ENCODE measurements at regions not wholly inside any gene's neighbourhood (a gene's known extent, or its start where the extent isn't known, plus 50 kb on each side); places are given as distances from the start of the nearest gene placed in this dataset.

DNA sequence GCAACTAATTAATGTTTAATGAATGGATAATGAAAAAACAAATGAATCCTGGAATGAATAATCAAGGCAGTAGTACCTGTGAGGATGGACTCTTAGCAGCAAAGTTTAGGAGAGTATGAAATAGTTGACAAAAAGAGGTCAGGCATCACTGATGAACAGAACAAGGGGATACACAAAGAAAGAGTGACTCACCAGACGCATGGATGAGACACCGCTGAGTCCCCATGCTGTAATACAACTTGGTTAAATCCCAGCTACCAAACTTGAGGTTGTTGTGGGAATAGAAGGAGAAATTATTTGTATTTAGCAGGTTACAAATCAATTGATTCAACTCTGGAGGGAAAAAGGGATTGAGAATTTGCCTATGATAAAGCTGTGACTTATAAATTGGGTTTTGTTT lies 976.9 kb upstream of the TENM4 start:
- DNase-seq (ENCODE audit: extremely low read depth in 1 of 2, low read depth in 1 of 2), result no peak

DNA sequence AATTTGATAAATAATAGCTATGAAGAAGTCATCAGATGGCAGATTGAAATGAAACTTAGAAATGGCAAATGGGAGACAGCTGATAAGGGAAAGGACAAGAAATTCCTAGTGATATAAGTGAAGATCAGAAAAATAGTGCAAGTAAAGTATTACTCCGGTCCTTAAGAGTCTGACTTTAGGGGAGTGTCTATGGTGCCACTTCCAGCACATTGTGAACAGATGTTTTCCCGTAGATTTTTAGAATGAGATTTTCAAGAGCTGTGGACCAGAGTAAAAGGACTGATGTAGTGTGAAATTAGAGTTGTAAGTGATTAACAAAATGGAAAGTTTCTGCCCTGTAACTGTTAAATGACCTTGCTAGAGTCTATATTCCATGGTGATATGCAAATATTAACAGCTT lies 974.8 kb upstream of the TENM4 start:
- DNase-seq (ENCODE audit: extremely low read depth in 1 of 2, low read depth in 1 of 2), result no peak

DNA sequence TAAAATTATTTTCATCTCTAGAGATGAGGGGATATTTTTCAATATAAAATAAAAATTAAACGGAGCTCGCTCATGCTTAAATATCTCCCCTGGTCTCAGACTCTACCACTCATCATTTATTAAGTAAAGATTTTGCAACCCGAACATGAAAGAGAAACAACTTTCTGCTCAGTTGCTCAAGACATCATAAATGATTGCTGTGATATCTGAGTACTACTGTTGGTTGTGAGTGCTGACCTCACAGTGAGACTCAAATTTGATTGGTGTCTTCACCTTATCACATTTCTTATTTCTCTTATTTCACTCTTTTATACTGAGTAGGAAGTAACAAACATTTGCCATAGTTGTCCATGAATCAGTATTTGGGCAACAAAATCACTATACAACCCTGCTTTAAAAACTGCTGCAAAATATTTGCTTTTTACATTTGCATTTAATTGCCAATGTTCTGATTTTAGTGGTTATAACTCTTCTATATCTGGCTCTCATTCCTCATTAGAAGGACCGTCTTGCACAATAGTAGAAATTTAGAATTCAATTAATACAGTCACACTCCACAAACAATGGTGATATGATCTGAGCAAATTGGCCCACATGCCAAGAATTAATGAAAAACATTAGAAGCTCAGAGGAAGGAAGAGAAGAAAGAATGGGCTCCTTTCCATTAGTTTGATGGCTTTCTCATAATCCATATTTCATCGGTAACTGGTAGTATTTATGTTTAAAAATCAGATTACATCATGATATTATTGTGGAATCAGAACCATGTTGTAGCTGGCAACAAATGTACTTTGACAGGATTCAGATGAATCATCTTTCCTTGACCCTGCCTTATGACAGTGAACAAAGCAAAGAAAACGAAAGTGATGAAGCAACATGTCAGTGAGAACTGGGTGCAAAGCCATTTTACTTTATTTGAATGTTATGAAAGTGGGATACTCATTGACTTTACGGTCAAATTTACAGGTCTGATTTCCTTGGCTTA lies 973.6 kb upstream of the TENM4 start:
- no peak for DNase-seq (ENCODE audit: extremely low read depth in 1 of 2, low read depth in 1 of 2)

DNA sequence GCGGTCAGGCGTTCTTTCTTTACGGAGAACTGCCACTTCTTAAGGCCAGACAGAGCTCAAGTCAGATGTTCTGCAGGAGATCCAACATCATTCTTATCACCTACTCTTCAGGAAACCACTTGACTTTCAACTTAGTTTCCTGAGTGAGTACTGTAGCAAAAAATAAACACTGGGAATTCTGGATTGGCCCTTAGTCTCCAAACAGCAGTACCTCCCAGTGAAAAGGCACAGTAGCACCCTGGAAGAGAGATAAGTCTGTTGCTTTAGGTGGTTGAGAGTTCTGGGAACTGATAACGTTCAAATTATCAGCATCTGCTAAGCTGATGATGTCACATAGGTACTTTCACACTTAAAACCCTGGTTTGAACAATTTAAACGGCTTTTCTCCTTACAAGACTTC lies 971.8 kb upstream of the TENM4 start:
- no peak for DNase-seq (ENCODE audit: extremely low read depth in 1 of 2, low read depth in 1 of 2)

DNA sequence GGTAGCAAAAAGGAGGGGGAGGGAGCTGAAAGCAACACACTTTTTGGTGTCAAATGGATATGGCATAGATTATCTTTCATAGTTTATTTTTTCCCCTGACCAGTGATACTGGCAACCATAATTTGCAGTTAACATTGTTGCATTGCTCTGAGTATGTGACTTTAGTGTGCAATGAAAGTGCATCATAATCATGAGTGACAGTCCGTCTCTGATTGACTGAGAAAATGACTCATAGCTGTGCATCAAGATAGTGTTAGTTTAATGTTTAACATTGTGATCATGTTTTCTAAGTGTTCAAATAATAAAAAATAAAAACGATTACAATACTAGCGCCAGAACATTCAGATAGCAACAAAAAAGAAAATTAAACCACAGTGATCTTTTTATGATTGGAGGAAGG lies 952.4 kb upstream of the TENM4 start:
- DNase-seq (ENCODE audit: extremely low read depth in 1 of 2, low read depth in 1 of 2), result no peak

DNA sequence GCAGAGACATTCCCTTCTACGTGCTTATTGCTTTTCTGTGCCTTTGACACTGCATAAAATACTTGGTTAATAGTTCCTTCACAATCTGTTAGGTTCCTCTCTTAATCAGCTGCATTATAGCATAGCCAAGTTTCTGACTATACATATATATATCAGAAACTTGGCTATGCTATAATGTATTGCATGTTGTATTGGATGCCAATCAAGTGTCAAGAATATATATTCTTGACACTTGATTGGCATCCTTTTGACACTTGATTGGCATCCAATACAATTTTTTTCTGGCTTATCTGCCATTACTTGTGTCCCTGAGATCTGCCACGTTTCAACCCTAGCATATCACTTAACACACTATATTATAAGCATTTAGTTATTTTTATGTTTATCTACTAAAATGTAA lies 949.7 kb upstream of the TENM4 start:
- no peak for DNase-seq (ENCODE audit: extremely low read depth in 1 of 2, low read depth in 1 of 2)

DNA sequence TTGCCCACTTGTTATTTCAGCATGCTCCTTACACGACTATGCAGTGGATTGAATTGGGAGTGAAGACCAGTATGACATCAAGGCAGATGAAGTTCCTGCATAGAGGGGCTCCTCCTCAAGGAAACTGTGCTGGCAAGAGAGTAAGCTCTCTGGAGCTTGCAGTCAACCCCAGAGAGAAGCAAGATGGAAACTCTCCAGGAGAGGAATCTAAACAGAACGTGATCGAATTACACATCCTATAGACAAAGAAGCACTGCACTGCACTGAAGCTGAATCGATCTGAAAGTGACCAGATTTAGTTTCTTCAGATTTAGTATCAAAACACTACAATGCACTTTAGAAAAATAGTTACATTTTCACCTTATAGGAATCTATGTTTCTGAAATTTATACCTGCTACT lies 947.7 kb upstream of the TENM4 start:
- DNase-seq (ENCODE audit: extremely low read depth in 1 of 2, low read depth in 1 of 2), result no peak

DNA sequence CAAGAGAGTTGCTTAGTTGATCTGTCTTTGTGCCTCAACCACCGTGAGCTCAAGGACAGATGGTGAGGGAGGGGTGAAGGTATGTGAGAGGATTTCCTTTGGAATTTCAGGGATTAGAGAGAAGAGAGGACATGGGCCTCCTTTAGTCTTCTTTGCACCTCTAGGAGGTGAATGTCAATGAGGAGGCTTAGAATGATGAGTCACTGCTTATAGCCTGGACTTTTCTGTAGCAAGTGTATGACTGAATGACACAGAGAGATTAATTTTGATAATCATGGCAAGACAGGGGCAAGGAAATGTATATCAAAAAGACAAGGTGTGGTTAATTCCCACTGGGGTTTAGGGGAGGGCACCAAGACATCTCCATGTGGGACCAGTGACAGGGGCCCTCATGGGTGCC lies 947.3 kb upstream of the TENM4 start:
- DNase-seq (ENCODE audit: extremely low read depth in 1 of 2, low read depth in 1 of 2), result no peak

DNA sequence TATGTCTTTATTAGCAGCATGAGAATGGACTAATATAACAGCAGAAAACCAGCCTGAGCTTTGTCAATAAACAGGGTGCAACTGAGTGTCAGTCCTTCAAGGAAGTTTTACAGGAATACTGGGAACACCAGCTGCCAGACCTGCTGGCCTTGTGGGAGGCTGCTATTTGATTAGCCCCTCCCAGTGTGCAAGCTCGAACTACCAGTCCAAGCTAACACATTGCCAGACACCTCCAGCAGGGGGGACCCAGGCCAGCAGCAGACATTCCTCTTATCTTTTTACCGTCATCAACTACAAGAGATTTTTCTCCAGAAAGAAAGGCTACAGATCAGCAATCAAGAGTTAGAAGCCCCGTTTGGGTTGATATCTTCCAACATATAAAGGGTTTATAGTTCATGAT lies 942.8 kb upstream of the TENM4 start:
- no peak for DNase-seq (ENCODE audit: extremely low read depth in 1 of 2, low read depth in 1 of 2)

DNA sequence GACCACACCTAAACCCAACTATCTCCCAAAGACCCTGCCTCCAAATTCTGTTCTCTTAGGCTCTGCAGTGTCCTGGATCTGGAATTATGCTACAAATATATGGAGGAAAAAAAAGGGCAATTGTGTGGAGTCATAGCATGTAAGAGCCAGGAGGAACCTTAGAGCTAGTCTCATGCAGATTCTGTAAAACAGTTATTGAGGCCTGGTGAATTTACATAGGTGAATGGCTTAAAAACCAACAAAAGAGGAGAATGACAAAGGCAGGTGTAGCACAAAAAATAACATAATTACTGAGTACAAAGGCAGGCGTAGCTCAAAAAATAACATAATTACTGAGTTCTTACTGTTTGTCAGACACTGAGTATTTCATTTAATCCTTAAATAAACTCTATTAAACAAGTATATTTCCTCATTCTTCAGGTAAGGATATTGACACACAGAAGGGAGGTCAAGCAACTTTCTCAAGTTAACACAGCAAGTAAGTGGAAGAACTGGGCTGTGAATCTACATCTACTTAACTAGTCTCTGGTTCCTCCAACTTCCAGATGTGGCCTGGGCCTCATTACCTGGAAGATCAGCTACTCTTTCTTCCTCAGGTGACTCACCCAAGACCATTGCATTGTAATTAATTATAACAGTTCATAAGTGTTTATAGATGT lies 938.9 kb upstream of the TENM4 start:
- no peak for DNase-seq (ENCODE audit: extremely low read depth in 1 of 2, low read depth in 1 of 2)

DNA sequence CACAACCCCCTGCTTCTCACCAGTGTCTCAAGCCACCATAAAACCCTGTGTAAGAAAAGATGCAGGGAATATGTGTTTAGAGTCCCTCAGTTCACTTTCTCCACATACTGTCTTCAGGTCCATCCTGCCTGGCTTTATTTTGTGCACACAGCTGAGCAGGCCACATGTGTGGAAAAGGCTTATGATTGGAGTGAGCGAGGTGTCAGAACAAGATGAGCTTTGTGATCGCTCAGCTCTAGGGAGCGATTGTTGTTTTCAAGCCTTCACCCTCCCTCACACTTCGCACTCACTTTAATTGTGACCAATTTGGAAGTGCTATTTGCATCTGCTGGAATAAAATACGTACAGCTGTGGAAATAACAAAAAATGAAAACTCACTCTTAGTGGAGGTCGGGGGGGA lies 931.1 kb upstream of the TENM4 start:
- no peak for DNase-seq (ENCODE audit: extremely low read depth in 1 of 2, low read depth in 1 of 2)

DNA sequence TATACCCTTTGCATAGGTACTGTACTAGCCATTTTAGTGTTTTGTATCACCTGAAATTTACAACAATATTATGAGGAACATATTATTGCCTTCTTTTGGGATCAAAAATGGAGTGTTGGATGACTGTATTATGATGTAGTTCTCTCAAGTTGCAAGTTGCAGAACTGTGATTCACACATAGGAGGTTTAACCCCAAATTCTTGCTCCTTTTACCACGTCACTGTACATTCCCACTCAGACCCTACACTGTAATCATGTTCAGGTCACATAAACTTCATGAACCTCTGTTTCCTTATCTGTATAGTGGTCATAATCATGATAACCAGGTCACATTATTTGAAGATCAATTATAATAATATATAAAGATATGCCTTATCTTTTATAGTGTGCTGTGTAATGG lies 925.1 kb upstream of the TENM4 start:
- no peak for DNase-seq (ENCODE audit: extremely low read depth in 1 of 2, low read depth in 1 of 2)

DNA sequence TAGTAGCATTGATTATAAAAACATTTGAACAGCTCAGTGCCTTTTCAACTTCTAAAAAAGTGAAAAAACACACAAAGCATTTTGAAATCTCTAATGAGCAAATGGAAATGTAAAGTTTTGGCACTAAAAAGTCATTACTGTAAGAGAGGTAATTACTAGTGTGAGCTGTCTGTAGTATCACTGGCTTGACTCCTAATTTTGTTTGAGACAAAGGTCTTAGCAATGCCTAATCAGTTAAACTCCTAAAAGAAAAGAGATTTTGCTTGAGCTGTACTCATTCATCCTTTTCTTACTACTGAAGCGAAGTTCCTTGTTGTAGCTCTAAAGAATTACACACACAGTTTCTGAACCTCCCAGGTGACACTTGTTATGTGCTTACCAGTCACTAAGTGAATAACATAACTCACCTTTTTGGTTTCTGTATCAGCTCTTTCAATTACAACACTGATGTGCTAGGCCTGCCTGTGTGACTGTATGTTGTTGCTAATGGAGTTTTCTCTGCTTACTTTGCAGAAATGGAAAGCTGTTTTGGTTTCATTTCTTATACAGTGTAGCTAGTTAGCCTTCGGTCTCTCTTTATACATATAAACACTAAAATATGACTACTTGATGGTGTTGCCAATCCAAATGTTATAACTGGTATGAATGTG lies 924.4 kb upstream of the TENM4 start:
- DNase-seq (ENCODE audit: extremely low read depth in 1 of 2, low read depth in 1 of 2), result no peak

DNA sequence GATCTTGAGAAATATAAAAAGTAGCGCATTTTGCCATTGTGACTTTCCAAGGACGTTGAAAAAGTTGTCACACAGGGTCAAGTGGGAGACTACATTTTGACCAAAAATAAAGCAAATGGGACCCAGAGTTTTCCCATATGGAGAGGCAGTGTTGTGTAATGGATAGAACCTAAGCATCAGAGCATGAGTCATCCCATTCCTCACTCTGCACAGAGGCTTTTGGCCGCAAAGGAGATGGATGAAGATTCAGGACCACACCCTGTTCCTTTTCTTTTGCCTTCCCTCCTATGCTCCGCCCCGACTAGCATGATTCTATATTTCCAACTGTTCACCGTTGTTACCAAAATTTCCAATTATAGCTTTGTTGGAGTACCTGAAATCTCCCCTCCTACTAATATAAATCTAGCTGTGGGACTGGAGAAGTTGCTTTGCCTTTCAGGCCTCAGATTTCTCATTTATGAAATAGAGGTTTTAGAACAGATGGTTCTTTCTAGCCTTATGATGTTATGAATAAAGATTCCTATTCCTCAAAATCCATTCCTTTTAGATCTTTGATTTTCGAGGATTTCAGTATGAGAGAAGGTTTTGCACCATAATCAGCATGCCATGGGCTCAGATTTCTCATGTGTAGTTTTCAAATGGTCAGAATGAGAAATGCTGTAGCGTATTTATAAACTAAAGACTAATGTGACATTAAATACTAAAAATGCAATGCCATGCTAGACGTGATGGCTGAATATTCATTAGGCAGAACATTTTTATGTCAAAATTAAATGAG lies 921.9 kb upstream of the TENM4 start:
- no peak for DNase-seq (ENCODE audit: extremely low read depth in 1 of 2, low read depth in 1 of 2)

DNA sequence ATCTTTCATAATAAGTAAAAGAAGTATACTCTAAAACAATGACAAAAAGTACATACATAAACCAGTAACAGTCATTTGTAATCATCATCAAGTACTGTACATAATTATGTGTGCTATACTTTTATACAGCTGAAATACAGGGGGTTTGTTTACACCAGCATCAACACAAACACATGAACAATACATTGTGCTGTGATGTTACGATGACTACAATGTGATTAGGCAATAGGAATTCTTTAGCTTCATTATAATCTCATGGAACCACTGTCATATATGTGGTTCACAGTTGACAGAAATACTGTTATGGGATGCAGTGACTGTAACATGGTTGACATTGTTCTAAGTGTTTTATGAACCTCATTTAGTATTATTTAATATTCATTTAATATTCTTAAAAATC lies 914.4 kb upstream of the TENM4 start:
- no peak for DNase-seq (ENCODE audit: extremely low read depth in 1 of 2, low read depth in 1 of 2)

DNA sequence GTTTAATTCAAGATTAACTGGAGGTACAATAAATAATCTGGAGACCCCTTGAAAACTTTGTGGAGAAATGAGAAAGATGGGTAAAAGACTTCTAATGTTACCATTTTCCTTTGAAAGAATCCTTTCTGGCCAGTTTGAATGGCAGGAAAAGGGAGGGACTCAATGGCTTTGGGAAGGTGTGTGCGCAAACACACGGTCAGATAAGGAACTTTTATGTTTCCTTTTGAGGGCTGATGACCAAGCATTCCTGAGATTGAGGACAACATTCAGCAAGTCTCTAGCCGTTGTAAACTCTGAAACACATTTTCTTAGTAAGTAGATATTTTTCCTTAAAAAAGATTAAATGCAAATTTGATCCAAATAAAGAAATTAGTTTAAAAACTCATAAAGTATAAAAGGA lies 909.7 kb upstream of the TENM4 start:
- DNase-seq (ENCODE audit: extremely low read depth in 1 of 2, low read depth in 1 of 2), result no peak

DNA sequence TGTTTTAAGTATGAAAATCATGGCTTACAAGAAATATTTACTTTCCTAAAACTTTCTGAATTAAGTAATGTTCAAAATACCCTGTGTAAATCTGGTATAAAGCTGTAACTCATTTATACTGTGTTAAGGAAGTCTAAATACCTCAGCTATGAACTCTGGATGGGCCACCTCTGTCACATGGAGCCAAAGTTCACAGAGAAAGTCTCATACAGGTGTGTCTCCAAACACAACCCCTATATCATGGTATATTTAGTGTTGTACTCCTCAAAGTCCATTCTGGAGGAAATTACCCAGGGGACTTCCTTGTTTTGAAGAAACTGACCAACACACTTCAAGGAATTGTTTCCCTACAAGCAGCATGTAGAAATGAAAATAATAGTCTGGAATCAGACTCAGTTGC lies 909.2 kb upstream of the TENM4 start:
- DNase-seq (ENCODE audit: extremely low read depth in 1 of 2, low read depth in 1 of 2), result no peak

DNA sequence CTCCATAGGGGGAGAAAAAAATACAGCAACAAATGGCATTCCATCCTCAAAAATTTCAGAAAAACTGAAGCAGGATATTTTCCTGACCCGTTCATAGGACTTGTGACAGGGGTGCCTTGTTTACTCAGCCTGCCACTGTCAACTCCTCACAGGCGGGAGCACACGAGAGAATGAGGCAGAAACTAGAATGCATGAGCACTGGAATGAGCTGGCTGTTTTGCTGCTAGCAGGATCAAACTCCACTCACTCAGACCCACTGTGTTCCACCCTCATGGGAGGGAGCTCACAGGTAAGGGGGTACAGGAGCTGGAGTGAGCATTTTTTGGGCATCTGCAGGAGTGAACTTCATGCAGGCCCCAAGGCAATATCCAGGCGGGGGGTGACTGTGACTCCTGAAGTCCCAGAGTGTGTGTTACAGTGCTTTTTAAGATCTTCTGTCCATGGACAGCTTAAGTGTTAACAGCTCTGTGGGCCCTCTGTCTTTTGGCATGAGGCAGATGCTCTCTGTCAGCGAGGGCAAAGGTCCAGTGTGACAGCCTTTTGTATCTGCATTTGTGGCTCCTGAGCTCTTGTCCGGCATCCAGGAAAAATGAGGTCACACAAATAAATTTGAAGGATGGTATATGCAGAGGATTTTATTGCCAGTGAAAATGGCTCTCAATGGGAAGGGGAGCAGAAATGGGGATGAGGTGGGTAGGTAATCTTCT lies 905.7 kb upstream of the TENM4 start:
- no peak for DNase-seq (ENCODE audit: extremely low read depth in 1 of 2, low read depth in 1 of 2)

DNA sequence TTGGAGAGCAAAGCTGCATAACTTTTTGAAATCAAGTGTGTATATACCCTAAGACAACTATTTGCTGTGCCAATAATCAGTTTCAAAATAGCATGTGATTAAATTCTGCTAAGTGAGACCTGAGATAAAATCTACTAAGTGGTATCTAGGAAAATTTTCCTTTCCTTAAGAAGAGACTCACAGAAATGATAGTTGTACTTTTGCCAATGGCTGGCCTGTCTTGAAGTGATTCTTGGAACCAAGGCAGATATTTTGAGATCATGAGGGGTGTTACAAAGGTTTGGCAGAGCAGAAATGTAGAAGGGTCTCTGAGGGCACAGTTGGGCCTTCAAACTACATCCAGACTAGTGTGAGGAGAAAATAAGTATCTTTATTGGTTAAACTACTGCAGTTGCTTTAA lies 902.6 kb upstream of the TENM4 start:
- no peak for DNase-seq (ENCODE audit: extremely low read depth in 1 of 2, low read depth in 1 of 2)

DNA sequence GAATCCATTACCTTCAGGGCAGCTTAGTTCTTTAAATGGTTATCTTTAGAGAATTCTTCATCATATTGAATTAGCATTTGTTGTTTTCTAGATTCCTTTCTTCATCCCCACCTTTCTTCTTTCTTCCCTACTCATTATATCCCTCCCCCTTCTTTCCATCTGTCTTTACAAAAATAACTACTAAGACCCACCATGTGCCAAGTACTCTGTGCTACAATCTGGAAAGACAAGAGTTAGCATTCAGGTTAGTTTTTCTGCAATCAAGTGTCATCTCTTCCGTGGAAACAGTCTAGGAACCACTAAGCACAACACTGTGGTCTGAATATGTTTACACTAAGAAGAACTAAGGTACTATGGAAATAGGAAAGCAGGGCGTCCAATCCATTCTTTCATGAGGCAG lies 897.4 kb upstream of the TENM4 start:
- no peak for DNase-seq (ENCODE audit: extremely low read depth in 1 of 2, low read depth in 1 of 2)

DNA sequence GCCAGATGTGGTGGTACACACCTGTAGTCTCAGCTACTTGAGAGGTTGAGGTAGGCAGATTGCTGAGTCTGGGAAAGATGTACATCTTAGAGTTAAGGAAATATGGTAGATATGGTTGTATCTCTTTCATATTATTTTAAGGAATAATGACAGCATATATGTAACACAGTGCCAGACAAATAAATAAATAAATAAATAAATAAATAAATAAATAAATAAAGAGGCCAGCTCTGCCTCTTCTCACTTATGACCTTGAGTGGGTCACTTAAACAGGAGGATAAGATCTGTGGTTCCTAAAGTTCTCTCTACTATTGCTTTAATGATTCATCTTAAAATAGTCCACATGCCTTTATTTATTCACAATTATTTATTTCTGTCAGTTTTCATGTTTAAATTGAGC lies 890.9 kb upstream of the TENM4 start:
- no peak for DNase-seq (ENCODE audit: extremely low read depth in 1 of 2, low read depth in 1 of 2)

Measured in activated CD8-positive, alpha-beta memory T cell treated with anti-CD3 and anti-CD28 coated beads for 1 hour (primary cell).